Heart right ventricle (tissue), 16 donors: ENCODE measurements at regions not wholly inside any gene's neighbourhood (a gene's known extent, or its start where the extent isn't known, plus 50 kb on each side); places are given as distances from the start of the nearest gene placed in this dataset.

Experiments used
- ATAC-seq, 8 donors: fragments of 200-7000 bp; cut with Tn5 transposase; one replicate each; pipeline ENCODE4 v1.9.1; 2020; ENCODE audit warnings: mild to moderate bottlenecking in 8 of 8, moderate library complexity in 8 of 8, moderate number of reproducible peaks in 1 of 8
- DNase-seq, 2 donors: peaks; one replicate each; pipeline ENCODE4 v3.0.0-alpha.2; 2020
- H3K27ac ChIP-seq, 10 donors: fragments of 200-600 bp; sonication (generic) in 2 of 10; one replicate each; pipeline versions ENCODE4 v1.5.0 to v1.8.0; 2020 to 2022; ENCODE audit warnings: mild to moderate bottlenecking in 3 of 10
- H3K27me3 ChIP-seq, 7 donors: fragments of 200-600 bp; one replicate each; pipeline ENCODE4 v1.8.0; 2021 to 2022; ENCODE audit warnings: mild to moderate bottlenecking in 2 of 7
- H3K36me3 ChIP-seq, 9 donors: fragments of 200-600 bp; sonication (generic) in 1 of 9; one replicate each; pipeline versions ENCODE4 v1.5.0 to v1.8.0; 2020 to 2022; ENCODE audit warnings: mild to moderate bottlenecking in 2 of 9
- H3K4me1 ChIP-seq, 9 donors: fragments of 200-600 bp; sonication (generic) in 1 of 9; one replicate each; pipeline versions ENCODE4 v1.5.0 to v1.8.0; 2020 to 2022; ENCODE audit warnings: mild to moderate bottlenecking in 4 of 9
- H3K4me3 ChIP-seq, 10 donors: fragments of 200-600 bp; sonication (generic) in 2 of 10; one replicate each; pipeline versions ENCODE4 v1.5.0 to v1.8.0; 2020 to 2022; ENCODE audit warnings: mild to moderate bottlenecking in 7 of 10, moderate library complexity in 2 of 10
- H3K9me3 ChIP-seq, 11 donors: fragments of 200-600 bp in 10 of 11; sonication (generic) in 2 of 11; one replicate each; pipeline versions ENCODE4 v1.5.0 to v1.8.0; 2013 to 2022; ENCODE audit warnings: mild to moderate bottlenecking in 2 of 11, control low read depth in 1 of 11, moderate library complexity in 1 of 11
- CTCF ChIP-seq, 9 donors: fragments of 200-600 bp; sonication (generic) in 2 of 9; IDR thresholded peaks; one replicate each; pipeline versions ENCODE4 v1.5.0 to v1.8.0; 2021 to 2022; ENCODE audit warnings: antibody characterized with exemption in 9 of 9, mild to moderate bottlenecking in 5 of 9, moderate library complexity in 1 of 9
- WGBS, 2 donors: extraction: QIAGEN DNeasy Blood & Tissue Kit; methylation state at CpG; one replicate each; pipeline ENCODE4 v1.1.7; 2013; ENCODE audit warnings: inconsistent platforms in 1 of 2; 5-methylcytosine and 5-hydroxymethylcytosine counted together
- intact Hi-C, 10 donors: fragments of 100-400 bp; cut with DNase I; formaldehyde crosslinking; loops; one replicate each; pipeline versions ENCODE4 v1.11.1 to v1.14.2; 2022
- donor health status: Arrhythmogenic right ventricular cardiomyopathy.
- donor health status: ischemic (EF 13 %, LVEDD 7.1; RV severe dilation, severe dysfunction).
- donor health status: healthy with polysubstance abuse.
- donor health status: DM: no; HTN: yes; CAD: no.
- donor health status: DM: no; HTN: no; CAD: no.
- donor health status: ischemic (EF 25% LVEDD 6.9; RV normal size, moderate dysfunction).
- donor health status: ischemic (EF 25% LVEDD 5.7; RV mildly dilated, moderate dysfunction).
- donor health status: healthy.
- donor health status: DM: yes; HTN: yes; CAD: no.
- donor health status: Ischemic cardiomyopathy.
- donor health status: ischemic (EF 35%, LVEDD 5.7; RV mildly dilated, moderate dysfunction).
- donor health status: nonischemic (EF 11% LVEDD 7.7; RV severe dilation, severe dysfunction).
- donor health status: DM: yes; HTN: yes; CAD: no.
- donor health status: PGD.
- donor health status: ischemic (EF 29% LVEDD 5.4; RV normal size, mild dysfunction).
- donor health status: nonischemic (EF 23%, LVEDD 6.1; RV moderate dilation, normal function).

GRCh38 chr2:133661392-133661791, 93.1 kb upstream of the NCKAP5 start:
- Histone ChIP-seq H3K4me1 (no peaks in the 10 kb centered on the region), H3K27me3 (no peaks in the 10 kb centered on the region), H3K36me3 (no peaks in the 10 kb centered on the region), H3K9me3 (no peaks in the 10 kb centered on the region), H3K27ac (no peak overlapping the region), H3K4me3 (no peak overlapping the region)
- DNase-seq (no peak), ATAC-seq (no peak)
- 83 to 96% methylated on average over 4 of the region's 4 CpGs for WGBS, 2 donors
- intact Hi-C loops = no loop called here
- no peak for TF ChIP-seq CTCF (IDR thresholded peaks at IDR 0.05)

GRCh38 chr2:133666621-133667020, 98.4 kb upstream of the NCKAP5 start:
- no peak for TF ChIP-seq CTCF (IDR thresholded peaks at IDR 0.05)
- WGBS, 2 donors = 90 to 92% methylated on average over 1 of the region's 1 CpG
- DNase-seq (no peak), ATAC-seq (no peak)
- no peak overlapping the region for H3K27ac ChIP-seq
- H3K27me3 ChIP-seq = no peaks in the 10 kb centered on the region
- H3K9me3 ChIP-seq = peaks cover 0 to 31% (median 16%) of the 10 kb centered on the region in 11 donors
- no peak overlapping the region for H3K4me3 ChIP-seq
- intact Hi-C loops = no loop called here
- H3K4me1 ChIP-seq = no peaks in the 10 kb centered on the region
- no peaks in the 10 kb centered on the region for H3K36me3 ChIP-seq

- ATAC-seq = no peak
- no peak for TF ChIP-seq CTCF (IDR thresholded peaks at IDR 0.05)
Observed at GRCh38 chr2:133667085-133667484, 98.8 kb upstream of the NCKAP5 start.

GRCh38 chr2:133667968-133668367, 99.7 kb upstream of the NCKAP5 start:
- Histone ChIP-seq H3K27ac (no peak overlapping the region), H3K9me3 (peaks cover 0 to 31% (median 16%) of the 10 kb centered on the region in 11 donors), H3K4me1 (no peaks in the 10 kb centered on the region), H3K36me3 (no peaks in the 10 kb centered on the region), H3K27me3 (no peaks in the 10 kb centered on the region), H3K4me3 (no peak overlapping the region)
- intact Hi-C loops = no loop called here
- WGBS, 2 donors = 95 to 98% methylated on average over 1 of the region's 1 CpG
- DNase-seq (no peak), ATAC-seq (no peak)
- no peak for TF ChIP-seq CTCF (IDR thresholded peaks at IDR 0.05)

More at GRCh38 chr2:133667085-133667484, 98.8 kb upstream of the NCKAP5 start:
- Histone ChIP-seq H3K4me1 (no peaks in the 10 kb centered on the region), H3K9me3 (peaks cover 0 to 31% (median 16%) of the 10 kb centered on the region in 11 donors), H3K27me3 (no peaks in the 10 kb centered on the region), H3K27ac (no peak overlapping the region), H3K36me3 (no peaks in the 10 kb centered on the region), H3K4me3 (no peak overlapping the region)
- no peak for DNase-seq
- intact Hi-C loops = no loop called here
